WI38 (cell line): ENCODE measurements at regions not wholly inside any gene's neighbourhood (a gene's known extent, or its start where the extent isn't known, plus 50 kb on each side); places are given as distances from the start of the nearest gene placed in this dataset.

Experiments
- H3K4me3 ChIP-seq: 2 replicates; pipeline ENCODE4 v1.5.1; 2011; ENCODE audit warnings: low read depth, mild to moderate bottlenecking, control low read depth, low read length
- CTCF ChIP-seq: IDR thresholded peaks from 2 replicates; pipeline ENCODE4 v1.5.1; 2012; ENCODE audit warnings: low read depth, mild to moderate bottlenecking, control low read depth, low read length

- H3K4me3 ChIP-seq, result no peak overlapping the region
- no peak for TF ChIP-seq CTCF
Observed at GRCh38 chr9:80117031-80117430, 545.3 kb downstream of the TLE4 start.

- no peak overlapping the region for H3K4me3 ChIP-seq
- TF ChIP-seq CTCF, result no peak
Observed at GRCh38 chr9:80114241-80114640, 542.5 kb downstream of the TLE4 start.

- H3K4me3 ChIP-seq, result no peak overlapping the region
- TF ChIP-seq CTCF, result no peak
Observed at GRCh38 chr9:80107931-80108660, 536.3 kb downstream of the TLE4 start.

- TF ChIP-seq CTCF, result no peak
- no peak overlapping the region for H3K4me3 ChIP-seq
Observed at GRCh38 chr9:80097476-80097875, 525.7 kb downstream of the TLE4 start.

- H3K4me3 ChIP-seq, result no peak overlapping the region
- no peak for TF ChIP-seq CTCF
Observed at GRCh38 chr9:80094176-80094771, 522.5 kb downstream of the TLE4 start.

- no peak overlapping the region for H3K4me3 ChIP-seq
- no peak for TF ChIP-seq CTCF
Observed at GRCh38 chr9:80093695-80094094, 521.9 kb downstream of the TLE4 start.

GRCh38 chr9:80091526-80091925, 519.8 kb downstream of the TLE4 start:
- TF ChIP-seq CTCF, result no peak
- no peak overlapping the region for H3K4me3 ChIP-seq
